H1 (cell line): ENCODE measurements at regions not wholly inside any gene's neighbourhood (a gene's known extent, or its start where the extent isn't known, plus 50 kb on each side); places are given as distances from the start of the nearest gene placed in this dataset.

Experiments used
- ATF2 ChIP-seq: IDR thresholded peaks from 2 replicates; pipeline ENCODE4 v1.6.1; 2012; ENCODE audit warnings: low read length, inconsistent platforms
- ATF3 ChIP-seq: IDR thresholded peaks from 2 replicates; pipeline ENCODE4 v1.6.1; 2011; ENCODE audit warnings: low read depth, mild to moderate bottlenecking, low read length; ENCODE audit not compliant: insufficient read depth
- CHD2 ChIP-seq: IDR thresholded peaks from 2 replicates; pipeline ENCODE4 v1.6.1; 2012; ENCODE audit warnings: low read length, improper control_type of control experiment
- CTBP2 ChIP-seq: IDR thresholded peaks from 2 replicates; pipeline ENCODE4 v1.7.0; 2011; ENCODE audit warnings: borderline replicate concordance, mild to moderate bottlenecking, moderate library complexity, mixed read lengths, low read length; ENCODE audit not compliant: insufficient read depth, insufficient read length
- CTCF ChIP-seq, 3 experiments: IDR thresholded peaks; 1 replicate in 2 of 3; 2 replicates in 1 of 3; pipeline versions ENCODE4 v1.5.1 to v1.6.1; 2011; ENCODE audit warnings: low read length in 3 of 3, mild to moderate bottlenecking in 3 of 3, inconsistent platforms in 2 of 3, low read depth in 1 of 3, moderate library complexity in 1 of 3; ENCODE audit not compliant: insufficient read depth in 1 of 3; ENCODE audit errors: control extremely low read depth in 1 of 3
- POLR2A ChIP-seq, 2 experiments: IDR thresholded peaks; 1 replicate in 1 of 2; 2 replicates in 1 of 2; pipeline ENCODE4 v1.6.1; 2011; ENCODE audit warnings: low read depth in 2 of 2, low read length in 2 of 2, mild to moderate bottlenecking in 2 of 2; ENCODE audit errors: control extremely low read depth in 1 of 2
- POLR2AphosphoS5 ChIP-seq: IDR thresholded peaks from 2 replicates; pipeline ENCODE4 v1.6.1; 2011; ENCODE audit warnings: low read depth, low read length
- RAD21 ChIP-seq, 2 experiments: IDR thresholded peaks in 1 of 2; conservative IDR thresholded peaks in 1 of 2; 2 replicates each; pipeline ENCODE4 v1.6.1; 2011; ENCODE audit warnings: low read depth in 2 of 2, low read length in 2 of 2, improper control_type of control experiment in 1 of 2, inconsistent platforms in 1 of 2, mild to moderate bottlenecking in 1 of 2, moderate library complexity in 1 of 2
- TCF12 ChIP-seq: IDR thresholded peaks from 2 replicates; pipeline ENCODE4 v1.6.1; 2011; ENCODE audit warnings: low read depth, mild to moderate bottlenecking, low read length

GRCh38 chr7:131797841-131798240 lies 241.4 kb upstream of the PODXL start:
- TF ChIP-seq CTCF (IDR thresholded peaks at IDR 0.05; ENCODE audit: control extremely low read depth in 1 of 3, insufficient read depth in 1 of 3, low read depth in 1 of 3, low read length in 3 of 3) (no peak), POLR2A (IDR thresholded peaks at IDR 0.05; ENCODE audit: control extremely low read depth in 1 of 2, low read depth in 2 of 2, low read length in 2 of 2) (no peak), CTBP2 (no peak), TCF12 (no peak), ATF3 (no peak), POLR2AphosphoS5 (no peak), ATF2 (no peak), CHD2 (no peak), RAD21 (IDR thresholded peaks at IDR 0.05 in 1 of 2, conservative IDR thresholded peaks at IDR 0.05 in 1 of 2; ENCODE audit: low read depth in 2 of 2, low read length in 2 of 2) (no peak)
